Right lobe of liver (tissue), 4 donors: ENCODE measurements at regions not wholly inside any gene's neighbourhood (a gene's known extent, or its start where the extent isn't known, plus 50 kb on each side); places are given as distances from the start of the nearest gene placed in this dataset.

Experiments
- CTCF ChIP-seq, 4 donors: fragments of 200-600 bp in 3 of 4; fragments of 450-650 bp in 1 of 4; IDR thresholded peaks; one replicate each; pipeline versions ENCODE4 v1.5.1 to v1.8.0; 2016 to 2022; ENCODE audit warnings: antibody characterized with exemption in 4 of 4, mild to moderate bottlenecking in 2 of 4
- POLR2A ChIP-seq: fragments of 450-650 bp; IDR thresholded peaks from one replicate; pipeline ENCODE4 v1.6.1; 2017; ENCODE audit warnings: antibody characterized with exemption, mild to moderate bottlenecking
- donor health status: DM: no; HTN: no; CAD: no.
- donor health status: DM: no; HTN: no; CAD: no.
- donor health status: DM: no; HTN: yes; CAD: no.

- no peak for TF ChIP-seq CTCF (IDR thresholded peaks at IDR 0.05)
- no peak for TF ChIP-seq POLR2A
Observed at GRCh38 chr20:51175724-51176123, 152.8 kb upstream of the KCNG1 start.
